Erythroblast (primary cell): ENCODE measurements at regions not wholly inside any gene's neighbourhood (a gene's known extent, or its start where the extent isn't known, plus 50 kb on each side); places are given as distances from the start of the nearest gene placed in this dataset.

Experiments
- GATA1 ChIP-seq: IDR thresholded peaks from 2 replicates; pipeline ENCODE4 v1.6.1; 2011; ENCODE audit warnings: low read depth, mild to moderate bottlenecking, control low read depth, low read length, moderate library complexity
- POLR2A ChIP-seq: IDR thresholded peaks from 2 replicates; pipeline ENCODE4 v1.6.1; 2011; ENCODE audit warnings: mild to moderate bottlenecking, low read length

DNA sequence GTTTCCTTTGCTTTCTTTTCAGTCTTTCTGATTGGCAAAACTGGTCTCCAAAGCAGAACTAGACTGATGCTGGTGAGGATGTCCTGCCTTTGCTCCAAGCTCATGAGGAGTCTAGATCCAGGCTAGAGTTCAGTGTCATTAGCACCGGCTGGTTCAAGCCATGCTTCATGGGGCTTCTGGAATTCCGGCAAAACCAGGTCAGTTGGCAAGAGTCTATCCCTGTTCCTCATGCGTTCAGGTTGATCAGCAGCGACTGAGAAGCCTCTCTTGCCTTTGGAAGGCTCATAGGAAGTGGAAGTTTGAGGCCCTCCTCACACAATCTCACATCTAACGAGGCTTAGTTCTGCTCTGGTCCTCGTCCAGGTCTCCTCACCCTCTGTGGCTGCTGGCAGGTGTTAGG is 194.3 kb downstream of the HS3ST3A1 start:
- no peak for TF ChIP-seq POLR2A
- no peak for TF ChIP-seq GATA1
